AG09309 (cell line): ENCODE measurements at regions not wholly inside any gene's neighbourhood (a gene's known extent, or its start where the extent isn't known, plus 50 kb on each side); places are given as distances from the start of the nearest gene placed in this dataset.

ENCODE experiments used
- DNase-seq: peaks from one replicate; pipeline ENCODE4 v3.0.0-alpha.2; 2010; ENCODE audit warnings: low read depth
- H3K4me3 ChIP-seq: 2 replicates; pipeline ENCODE4 v1.5.1; 2011; ENCODE audit warnings: mild to moderate bottlenecking, low read depth, low read length, moderate library complexity; ENCODE audit not compliant: control insufficient read depth
- TF ChIP-seq, protein P1 (sequence below): IDR thresholded peaks from 2 replicates; pipeline ENCODE4 v1.5.1; 2011; ENCODE audit warnings: mild to moderate bottlenecking, low read depth, low read length, inconsistent platforms; ENCODE audit not compliant: insufficient read depth, control insufficient read depth; ENCODE audit errors: missing control alignments

DNA sequence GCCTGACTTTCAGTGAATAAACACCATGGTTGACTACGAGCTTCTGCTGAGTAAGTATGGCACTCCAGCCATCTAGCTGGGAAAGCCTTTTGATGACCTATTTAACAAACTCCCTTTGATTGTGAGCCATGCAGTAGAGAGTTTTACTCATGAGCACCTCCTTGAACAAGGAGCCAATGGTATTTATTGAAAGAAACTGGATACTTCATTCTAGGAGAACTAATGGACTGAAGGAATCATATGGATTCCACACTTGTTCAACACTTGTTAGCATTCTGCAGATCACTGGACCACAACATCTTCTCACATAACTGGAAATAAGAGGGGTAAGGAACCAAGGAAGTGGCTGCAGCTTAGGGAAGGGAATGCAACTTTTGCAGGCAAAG, 320.9 kb upstream of the ETAA1 start:
- TF ChIP-seq, protein P1, sequence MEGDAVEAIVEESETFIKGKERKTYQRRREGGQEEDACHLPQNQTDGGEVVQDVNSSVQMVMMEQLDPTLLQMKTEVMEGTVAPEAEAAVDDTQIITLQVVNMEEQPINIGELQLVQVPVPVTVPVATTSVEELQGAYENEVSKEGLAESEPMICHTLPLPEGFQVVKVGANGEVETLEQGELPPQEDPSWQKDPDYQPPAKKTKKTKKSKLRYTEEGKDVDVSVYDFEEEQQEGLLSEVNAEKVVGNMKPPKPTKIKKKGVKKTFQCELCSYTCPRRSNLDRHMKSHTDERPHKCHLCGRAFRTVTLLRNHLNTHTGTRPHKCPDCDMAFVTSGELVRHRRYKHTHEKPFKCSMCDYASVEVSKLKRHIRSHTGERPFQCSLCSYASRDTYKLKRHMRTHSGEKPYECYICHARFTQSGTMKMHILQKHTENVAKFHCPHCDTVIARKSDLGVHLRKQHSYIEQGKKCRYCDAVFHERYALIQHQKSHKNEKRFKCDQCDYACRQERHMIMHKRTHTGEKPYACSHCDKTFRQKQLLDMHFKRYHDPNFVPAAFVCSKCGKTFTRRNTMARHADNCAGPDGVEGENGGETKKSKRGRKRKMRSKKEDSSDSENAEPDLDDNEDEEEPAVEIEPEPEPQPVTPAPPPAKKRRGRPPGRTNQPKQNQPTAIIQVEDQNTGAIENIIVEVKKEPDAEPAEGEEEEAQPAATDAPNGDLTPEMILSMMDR: no peak
- DNase-seq: no peak
- H3K4me3 ChIP-seq: no peak overlapping the region

DNA sequence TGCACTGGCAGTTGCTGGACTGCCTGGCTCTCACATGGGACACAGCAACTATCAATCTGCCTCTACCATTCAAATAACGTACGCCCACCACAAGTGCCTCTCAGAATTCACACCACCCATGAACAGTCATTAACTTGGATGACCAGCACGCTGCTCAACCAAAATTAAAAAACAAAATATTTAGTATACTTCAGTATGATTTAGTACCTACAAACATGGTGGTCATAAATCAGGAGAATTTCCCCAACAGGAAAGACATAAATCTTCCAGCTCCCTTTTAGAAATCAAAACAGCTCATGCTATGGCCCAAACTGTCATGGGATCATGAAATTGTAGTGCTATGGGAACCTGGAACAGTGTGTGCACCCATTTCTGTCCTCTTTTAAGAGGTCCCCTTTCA, 317.4 kb upstream of the ETAA1 start:
- DNase-seq: no peak
- TF ChIP-seq, protein P1: no peak
- H3K4me3 ChIP-seq: no peak overlapping the region

DNA sequence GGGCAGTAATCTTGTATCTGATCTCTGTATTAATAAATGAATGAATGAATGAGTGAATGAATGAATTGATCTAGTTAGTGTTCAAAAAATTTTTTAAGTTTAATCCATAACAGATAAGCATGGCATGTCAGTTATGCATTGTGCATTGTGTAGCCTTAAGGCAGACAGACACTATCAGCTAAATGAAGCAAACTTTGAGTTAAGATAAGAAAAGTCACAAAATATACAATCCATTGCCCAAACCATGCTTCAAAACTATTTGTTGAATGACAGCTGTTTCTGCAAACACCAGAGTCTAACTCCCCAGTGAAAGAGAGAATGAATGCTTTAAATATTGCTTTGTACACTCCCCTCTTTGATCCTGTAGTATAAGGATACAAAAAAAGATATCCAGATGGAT, 314.3 kb upstream of the ETAA1 start:
- no peak overlapping the region for H3K4me3 ChIP-seq
- TF ChIP-seq, protein P1: no peak
- no peak for DNase-seq

DNA sequence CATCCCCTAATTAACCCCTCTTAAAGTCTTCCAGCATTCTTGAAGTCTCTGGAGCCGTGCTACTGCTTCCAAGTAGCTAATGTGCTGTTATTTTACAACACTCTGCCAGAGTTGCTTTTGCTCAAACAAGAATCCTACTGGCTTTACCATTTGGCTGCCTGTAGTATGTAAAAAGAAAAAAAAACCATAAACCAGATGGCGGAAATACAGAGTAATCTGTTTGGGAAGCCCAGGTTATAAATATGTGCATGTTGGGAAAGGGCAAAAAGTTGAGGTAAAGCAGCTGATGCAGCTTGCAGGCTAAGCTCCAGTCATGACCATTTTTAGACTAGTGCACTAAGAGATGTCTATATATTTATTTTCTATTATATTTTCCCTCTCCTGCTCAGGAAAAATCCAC, 313.2 kb upstream of the ETAA1 start:
- no peak overlapping the region for H3K4me3 ChIP-seq
- TF ChIP-seq, protein P1: no peak
- no peak for DNase-seq

DNA sequence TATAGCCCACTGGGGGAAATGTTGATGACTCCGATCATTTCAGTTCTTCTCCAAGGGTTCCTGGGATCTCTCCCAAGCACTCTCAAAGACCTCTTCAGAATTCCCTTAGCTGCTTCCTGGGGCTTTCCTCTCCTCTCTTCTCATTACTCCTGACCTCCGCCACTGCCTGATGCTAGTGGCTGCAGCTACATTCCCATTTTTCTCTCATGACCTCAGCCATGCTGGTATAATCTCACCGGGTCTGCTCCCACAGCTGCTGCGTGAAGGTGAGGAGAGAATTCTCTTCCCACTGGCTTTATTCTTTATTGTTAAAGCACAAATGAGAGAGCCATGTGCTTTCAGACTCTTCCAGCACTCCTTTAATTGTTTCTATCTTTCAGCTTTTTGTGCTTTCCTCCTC, 312.0 kb upstream of the ETAA1 start:
- TF ChIP-seq, protein P1: no peak
- no peak for DNase-seq
- H3K4me3 ChIP-seq: no peak overlapping the region

DNA sequence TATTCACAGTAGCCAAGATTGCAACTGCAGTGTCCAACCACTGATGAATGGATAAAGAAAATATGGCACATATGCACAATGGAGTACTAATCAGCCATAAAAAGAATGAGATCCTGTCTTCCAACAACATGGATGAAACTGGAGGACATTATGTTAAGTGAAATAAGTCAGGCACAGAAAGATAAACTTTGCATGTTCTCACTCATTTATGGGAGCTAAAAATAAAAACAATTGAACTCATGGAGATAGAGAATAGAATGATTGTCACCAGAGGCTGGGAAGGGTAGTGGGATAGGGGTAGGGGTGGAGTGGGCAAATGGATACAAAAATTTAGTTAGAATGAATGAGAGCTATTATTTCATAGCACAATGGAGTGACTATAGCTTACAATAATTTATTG, 305.5 kb upstream of the ETAA1 start:
- TF ChIP-seq, protein P1: no peak
- no peak overlapping the region for H3K4me3 ChIP-seq
- DNase-seq: no peak

DNA sequence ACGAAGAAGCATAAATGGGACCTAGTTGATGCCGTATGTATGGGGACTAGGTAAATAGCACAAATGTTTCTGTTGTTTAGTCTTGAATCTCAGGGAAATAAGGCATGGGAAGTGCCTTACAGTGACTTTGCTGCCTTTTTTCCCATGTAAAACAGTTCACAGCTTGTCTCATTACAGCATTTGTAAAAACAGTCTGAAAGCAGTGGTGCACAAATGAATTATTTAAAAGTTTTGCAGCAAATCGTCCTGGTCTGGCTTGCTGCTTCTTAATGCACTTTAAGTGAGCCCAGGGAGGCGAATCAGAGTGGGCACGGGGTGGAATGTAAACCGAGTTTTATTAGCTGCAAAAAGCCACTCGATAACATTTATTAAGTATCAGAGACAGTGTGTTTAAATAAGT, 302.0 kb upstream of the ETAA1 start:
- DNase-seq: no peak
- TF ChIP-seq, protein P1: no peak
- no peak overlapping the region for H3K4me3 ChIP-seq
